HG03064 (cell line): ENCODE measurements at regions not wholly inside any gene's neighbourhood (a gene's known extent, or its start where the extent isn't known, plus 50 kb on each side); places are given as distances from the start of the nearest gene placed in this dataset.

Source experiments
- ATAC-seq: cut with Tn5 transposase; IDR thresholded peaks from one replicate; pipeline ENCODE4 v1.9.1; 2021; ENCODE audit warnings: low read depth; ENCODE audit not compliant: unreplicated experiment

GRCh38 chr1:172972258-172972657 is 78.5 kb downstream of the TNFSF18 start:
- no peak for ATAC-seq

- no peak for ATAC-seq
Observed at GRCh38 chr1:172973424-172973823, 77.3 kb downstream of the TNFSF18 start.

GRCh38 chr1:172976222-172977041 is 74.3 kb downstream of the TNFSF18 start:
- ATAC-seq = no peak

GRCh38 chr1:172977296-172978017 is 73.3 kb downstream of the TNFSF18 start:
- no peak for ATAC-seq

GRCh38 chr1:172978595-172978994 is 72.1 kb downstream of the TNFSF18 start:
- ATAC-seq = no peak

GRCh38 chr1:172979828-172980227 is 70.9 kb downstream of the TNFSF18 start:
- no peak for ATAC-seq

GRCh38 chr1:172980456-172980855 is 70.3 kb downstream of the TNFSF18 start:
- no peak for ATAC-seq

GRCh38 chr1:172980971-172981370 is 69.8 kb downstream of the TNFSF18 start:
- ATAC-seq = no peak
